IPS DF 19.7 (cell line): ENCODE measurements at regions not wholly inside any gene's neighbourhood (a gene's known extent, or its start where the extent isn't known, plus 50 kb on each side); places are given as distances from the start of the nearest gene placed in this dataset.

Experiments
- DNase-seq: peaks from one replicate; pipeline ENCODE4 v3.0.0-alpha.2; 2013; ENCODE audit warnings: low read depth, low spot score

DNA sequence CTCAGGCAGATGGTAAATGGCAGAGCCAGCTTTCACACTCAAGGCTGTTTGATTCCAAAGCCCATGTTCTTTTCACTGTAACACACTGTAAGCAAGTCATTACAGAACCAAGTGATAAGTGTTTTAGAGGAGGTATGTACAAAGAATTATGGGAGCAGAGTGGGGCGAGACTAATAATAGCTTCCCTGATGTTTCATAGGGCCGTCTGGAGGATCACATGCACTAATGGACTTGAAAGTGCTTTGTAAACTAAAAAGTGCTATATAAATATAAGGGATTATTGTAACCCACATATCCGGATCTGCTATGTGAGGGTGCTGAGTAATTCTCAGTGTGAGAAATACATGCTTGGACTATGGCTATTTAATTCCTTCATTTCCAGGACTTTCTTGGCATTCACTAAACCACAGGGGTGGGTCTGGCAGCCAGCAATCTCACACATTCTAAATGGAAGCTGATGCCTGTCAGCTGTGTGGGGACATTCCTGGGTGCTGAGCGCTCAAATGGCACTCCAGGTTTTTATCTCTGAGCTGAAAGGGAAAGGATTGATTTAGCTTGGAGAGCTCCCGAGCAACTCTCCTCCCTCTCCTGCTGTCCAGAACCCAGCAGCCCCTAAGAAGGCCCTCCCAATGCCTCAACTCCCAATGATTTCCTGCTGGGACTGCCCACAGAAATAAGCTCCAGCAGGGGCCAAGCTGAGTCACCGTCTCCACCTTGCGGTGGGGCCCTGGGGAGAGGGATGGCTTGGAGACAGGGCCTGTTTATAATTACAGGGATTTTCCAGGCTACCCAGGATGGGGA lies 222.8 kb downstream of the SOX11 start:
- DNase-seq, result no peak

DNA sequence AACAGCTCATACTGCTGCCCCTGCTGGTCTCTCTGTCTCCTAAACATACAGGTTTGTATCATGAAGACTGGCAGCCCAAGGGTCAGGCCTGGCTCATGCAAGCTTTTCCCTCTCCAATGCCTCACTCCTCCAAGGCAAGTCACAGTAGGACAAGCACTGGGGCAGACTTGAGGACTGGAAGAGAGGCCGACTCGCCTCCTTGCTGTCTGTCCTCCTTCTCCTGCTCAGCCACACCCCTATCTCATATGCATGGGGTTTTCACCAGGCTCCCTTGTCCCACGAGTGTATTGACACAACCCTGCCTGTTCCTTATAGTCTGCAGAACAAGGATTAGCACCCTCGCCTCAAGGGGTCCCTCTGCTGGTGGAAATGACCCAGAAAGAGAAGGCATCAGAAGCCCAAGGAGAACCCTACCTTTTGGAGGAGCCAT lies 223.7 kb downstream of the SOX11 start:
- DNase-seq, result no peak

DNA sequence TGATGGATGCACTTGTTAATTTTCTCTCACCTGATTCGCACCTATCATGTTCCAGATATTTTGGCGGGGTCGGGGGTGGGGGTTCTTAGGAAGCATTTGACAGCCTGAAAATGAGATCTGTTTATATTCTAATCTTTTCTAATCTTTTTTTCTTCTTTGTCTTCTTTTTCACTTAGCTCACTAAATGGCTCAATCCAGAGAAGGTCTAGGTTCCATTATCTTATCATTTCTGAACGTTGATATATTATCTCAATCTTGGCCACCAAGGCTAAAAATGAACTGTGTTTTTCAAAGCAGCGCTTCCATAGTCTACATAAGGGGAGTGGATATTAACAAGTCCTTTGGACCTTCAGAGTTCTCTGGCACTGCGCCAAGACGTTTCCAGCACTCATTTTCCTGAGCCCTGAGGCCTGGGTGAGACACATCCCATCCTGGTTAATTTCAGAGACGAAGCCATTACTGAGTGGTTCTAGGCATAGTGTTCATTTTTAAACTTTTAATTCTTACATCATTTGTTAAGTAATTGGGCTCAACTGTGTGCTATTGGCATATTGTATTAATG lies 229.0 kb downstream of the SOX11 start:
- no peak for DNase-seq

DNA sequence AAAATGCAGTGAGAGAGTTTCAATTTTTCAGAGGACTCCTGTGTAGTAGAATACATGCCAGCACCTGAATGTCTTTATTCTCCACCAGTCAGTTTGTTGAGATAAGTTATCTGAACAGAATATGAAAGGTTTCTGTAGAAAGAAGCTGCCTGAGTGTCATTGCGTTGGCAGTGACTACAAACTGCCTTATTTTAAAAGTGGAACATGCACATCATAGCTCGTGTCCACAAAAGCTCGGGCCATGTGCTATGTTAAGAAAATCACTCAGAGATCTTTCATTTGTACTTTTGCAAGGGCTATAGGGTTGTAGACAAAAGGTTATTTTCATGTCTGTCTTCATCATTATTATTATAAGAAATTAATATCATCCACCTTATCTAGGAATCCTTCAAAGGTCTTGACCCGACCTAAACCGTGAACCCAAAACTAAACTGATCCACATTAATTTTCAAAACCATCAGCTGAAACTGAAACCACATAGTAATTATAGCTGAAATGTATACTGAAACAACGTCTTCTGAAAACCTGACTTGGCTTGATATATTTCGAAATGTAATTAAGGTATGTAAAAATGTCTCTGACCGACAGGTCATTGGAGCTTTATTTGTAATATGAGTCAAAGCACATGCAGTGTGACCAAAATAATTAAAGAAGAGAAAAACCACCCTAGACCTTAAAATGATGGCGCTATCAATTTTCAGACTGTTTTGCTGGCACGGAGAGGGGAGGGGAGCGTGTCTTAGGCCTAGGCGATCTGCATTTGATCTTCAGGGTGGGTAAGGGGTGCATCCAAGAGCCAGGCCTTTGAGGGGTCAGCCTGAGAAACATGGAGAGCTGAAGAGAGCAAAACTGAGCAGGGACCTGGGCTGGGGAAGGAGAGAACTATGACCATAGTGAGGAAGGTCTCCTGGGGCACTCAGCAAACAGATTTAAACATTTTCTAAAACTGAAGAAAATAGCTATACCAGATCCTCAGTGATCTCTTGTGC lies 232.1 kb downstream of the SOX11 start:
- no peak for DNase-seq

DNA sequence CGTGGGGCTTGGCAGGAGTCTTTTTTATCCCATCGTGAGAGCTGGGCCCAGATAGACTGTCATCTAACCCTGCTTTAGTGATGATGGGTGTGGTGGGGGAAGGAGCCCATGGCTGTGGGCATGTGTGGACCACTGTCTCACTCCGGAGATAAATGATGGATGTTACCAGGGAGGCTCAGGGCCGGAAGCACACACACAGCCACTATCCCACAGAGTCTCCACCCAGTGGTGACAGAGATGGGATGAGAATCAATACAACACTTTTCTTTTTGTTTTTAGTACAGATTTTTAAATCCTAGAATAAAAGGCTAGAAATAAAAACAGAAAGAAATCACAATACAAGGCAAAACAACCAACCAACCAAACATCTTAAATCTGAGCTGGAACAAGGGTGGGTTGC lies 233.4 kb downstream of the SOX11 start:
- DNase-seq, result no peak

DNA sequence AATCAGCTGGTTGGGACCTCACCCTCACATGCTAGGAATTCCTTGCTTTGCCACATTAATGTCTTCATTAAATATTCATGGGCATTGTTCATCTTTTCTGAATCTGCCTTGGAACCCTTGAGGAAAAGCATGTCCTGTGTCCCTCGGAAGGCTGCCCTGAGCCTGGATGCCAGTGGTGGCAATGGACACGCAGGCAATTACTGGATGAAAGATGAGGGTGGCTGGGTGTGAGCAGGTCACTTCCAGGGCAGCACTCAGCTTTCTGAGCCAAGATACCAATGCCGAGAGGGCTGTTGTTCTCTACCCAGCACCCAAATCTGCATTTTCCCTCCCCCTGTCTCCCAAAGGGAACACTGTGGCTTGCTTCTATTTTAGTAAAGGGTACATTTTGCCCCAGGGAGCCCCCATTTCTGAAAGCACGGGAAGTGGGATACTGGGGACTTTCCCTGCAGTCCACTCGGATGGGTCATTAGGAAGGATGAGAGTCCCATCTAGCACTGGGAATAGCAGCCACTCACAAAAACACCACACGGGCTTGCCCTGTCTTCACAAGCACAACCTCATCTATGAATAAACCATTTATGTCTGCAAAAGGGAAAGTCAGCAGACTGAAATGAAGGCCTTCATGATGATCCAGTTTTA lies 234.8 kb downstream of the SOX11 start:
- DNase-seq, result no peak

DNA sequence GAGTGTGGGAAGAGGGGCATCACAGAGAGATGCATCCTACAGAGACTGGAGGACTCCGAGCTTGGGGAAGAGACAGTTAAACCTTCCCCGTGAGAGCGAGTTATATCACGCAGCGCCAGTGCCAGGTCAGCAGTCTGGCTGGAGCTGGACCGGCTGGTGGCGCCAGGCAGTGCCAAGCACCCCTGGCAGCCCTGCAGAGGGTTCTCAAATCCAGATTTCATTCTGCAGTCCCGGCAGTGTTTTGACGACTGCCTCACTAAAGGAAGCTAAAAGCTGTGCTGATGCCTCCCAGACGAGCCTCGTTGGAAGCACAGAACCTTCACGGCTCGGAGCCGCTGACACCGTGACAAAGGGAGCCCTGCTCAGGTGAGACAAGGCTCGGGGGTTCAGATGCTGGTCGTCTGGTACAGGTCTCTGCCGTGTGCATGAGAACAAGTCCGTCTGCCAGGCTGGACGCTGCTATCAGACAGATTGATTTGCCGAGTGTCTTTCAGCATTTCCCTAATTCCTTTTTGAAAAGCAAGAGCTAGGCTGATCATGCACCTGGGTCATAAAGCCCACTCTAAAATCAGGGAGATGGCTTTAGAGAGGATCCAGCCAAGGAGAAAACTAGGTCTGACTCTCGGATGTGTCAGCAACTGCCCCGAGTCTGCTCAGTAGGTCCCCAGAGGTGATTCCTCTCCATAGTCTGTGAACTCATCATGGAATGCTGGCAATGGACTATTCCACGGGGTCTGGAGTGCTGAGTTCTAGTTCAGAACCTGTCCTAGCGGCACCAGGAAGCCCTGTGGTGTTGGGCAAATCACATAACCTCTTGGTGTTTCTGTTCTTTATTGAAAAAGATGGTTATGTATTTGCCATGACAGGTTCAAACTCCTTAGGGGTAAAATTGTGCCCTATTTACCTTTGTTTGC lies 240.6 kb downstream of the SOX11 start:
- no peak for DNase-seq

DNA sequence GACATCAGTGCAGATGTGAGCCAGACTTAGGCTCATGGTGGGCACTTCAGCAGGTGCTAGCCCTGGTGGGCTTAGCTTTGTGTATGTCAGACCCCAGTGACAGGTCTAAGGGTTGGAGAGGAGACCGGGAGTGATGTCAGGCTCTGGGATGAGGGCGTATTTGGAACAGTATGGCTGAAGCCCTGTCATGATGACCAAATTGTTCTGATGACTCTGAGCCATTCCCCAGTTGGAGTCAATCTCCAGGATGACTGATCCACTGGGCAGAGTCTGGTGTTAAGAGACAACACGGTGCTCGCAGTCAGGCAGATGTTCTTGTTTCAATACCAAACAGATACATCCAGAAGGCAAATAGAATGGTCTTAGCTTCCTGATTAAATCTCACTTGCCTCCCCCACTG lies 241.5 kb downstream of the SOX11 start:
- DNase-seq, result no peak

DNA sequence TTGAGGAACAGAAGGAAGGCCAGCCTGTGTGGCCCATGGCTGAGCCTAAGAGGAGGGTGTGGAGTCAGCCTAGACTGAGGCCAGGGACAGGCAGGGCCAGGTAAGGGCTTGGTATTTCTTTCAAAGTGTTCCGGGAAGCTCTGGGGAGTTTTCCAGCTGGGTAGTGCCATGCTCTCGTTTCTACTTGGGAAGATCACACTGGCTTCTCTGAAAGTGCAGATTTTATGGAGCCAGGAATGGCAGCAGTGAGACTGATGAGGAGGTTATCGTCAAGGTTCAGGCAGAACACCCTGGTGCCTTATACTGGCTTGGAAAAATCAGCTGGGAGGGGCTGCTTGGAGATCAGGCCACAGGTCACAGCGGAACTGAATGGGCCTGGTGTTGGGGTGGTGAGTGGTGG lies 245.1 kb downstream of the SOX11 start:
- DNase-seq, result no peak

DNA sequence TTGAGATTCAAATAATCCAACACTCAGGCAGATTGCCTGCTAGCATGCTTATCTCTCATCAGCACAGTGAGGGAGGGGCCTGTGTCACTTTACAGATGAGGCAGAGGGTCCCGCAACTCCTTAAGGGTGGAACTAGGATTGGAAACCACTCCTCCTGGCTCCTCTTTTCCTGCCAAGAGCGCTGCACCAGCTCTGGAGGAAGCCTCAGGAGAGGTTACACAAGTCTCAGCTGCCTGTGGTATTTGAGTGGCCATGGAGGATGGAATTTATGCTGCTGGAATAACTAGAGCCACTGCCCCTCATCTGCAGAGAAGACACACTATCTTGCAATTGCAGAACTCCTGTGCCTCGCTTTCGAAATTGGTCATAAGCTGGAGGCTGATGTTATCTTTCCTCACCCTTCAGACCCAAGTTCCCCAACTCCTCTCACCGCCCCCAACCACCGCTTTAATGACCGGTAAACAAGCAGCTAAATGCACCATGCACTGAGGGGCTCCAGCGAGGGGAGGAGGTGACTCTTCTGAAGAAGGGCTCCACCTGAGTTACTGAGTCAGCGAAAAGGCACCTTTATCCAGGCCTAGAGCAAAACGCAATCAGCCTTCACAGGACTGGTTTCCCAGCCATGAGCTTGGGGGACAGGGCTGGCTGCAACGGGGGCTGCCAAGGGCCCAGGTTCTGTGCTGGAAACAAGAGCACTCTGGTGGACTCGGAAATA lies 245.8 kb downstream of the SOX11 start:
- no peak for DNase-seq

DNA sequence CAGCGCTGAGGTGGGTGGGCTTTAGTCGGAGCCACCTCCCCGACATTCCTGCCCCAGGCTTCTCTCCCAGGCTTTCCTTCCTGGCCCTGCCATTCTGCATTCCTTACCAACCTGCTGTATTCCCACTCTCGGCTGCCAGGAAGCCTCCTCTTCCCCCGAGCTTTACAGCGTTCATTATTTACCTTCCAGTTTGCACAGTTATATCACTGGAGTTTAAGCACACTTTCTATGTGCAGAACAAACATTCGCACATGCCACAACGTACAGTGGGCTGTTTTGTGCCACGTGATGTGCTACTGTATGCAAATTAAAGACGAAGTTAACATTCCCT lies 246.3 kb downstream of the SOX11 start:
- no peak for DNase-seq

DNA sequence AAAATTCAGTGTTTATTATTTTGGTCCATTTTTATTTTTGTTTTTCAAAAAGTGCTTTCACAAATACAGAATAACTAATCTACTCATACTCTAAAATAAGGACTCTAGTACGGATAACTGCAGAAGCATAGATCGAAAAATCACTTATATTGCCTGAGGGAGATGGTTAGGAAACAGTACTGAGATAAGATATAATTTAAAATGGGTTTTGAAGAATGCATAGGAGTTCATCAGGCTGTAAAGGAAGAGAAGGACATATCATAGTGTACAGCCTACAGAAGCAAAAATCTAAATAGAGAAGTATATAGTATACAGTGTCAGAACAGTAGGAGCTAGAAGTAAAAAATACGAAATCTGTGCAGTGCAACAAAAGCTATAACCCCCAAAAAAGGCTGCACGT lies 247.4 kb downstream of the SOX11 start:
- no peak for DNase-seq

DNA sequence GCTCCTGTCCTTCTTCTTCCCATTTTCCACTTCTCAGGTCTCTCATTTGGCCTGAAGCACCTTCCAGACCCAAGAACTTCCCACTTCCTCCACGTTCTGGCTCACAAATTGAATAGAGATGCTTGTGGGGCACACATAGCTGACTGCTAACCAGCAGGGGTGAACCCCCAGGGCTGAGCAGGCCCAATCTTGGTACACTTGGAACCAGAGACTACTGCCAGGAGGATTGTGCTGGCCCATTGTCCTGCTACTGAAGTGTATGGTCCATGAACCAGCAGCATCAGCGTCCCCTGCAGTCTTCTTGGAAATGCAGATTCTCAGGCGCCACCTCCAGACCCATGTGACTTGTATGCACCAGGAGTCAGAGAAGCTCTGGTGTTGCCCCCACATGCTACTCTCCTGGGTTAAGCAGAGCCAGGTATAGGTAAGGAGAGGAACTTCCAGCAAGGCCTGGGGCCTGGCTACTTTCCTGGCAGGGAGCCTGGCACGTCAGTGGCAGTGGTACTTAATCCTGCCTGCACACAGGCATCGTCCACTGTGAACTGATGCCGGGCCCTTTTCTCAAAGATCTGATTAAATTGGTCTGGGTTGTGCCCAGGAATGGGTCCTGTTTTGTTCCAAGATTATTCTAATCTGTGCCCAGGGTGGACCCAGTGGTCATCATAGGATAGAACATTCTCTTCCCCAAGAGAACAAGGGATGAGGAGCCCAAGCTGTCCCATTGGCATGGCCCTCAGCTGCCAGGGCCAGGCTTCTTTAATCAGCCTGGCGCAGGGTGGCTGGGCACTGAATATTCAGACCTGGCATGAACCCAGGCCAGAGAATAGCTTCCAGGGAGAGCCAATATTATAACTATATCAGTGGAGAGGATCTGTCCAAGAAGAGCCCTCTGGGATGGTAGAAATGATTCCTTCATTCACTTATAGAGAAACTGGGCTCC lies 248.7 kb downstream of the SOX11 start:
- no peak for DNase-seq

DNA sequence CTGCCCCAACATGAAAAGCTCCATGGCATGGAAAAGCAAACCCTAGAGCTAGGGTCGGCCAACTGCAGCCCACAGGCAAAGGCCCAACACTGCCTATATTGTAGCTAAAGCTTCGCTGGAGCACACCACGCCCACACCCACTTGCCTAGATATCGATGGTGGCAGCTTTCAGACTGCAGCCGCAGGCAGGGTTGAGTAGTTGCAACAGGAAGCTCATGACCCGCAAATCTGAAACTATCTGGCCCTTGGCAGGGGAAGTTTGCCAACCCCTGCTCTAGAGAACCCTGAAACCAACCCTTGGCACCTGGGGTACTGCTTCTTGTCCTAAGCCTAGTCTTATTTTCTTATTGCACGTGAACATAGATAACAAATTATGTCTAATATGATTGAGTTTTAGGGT lies 250.0 kb downstream of the SOX11 start:
- no peak for DNase-seq

DNA sequence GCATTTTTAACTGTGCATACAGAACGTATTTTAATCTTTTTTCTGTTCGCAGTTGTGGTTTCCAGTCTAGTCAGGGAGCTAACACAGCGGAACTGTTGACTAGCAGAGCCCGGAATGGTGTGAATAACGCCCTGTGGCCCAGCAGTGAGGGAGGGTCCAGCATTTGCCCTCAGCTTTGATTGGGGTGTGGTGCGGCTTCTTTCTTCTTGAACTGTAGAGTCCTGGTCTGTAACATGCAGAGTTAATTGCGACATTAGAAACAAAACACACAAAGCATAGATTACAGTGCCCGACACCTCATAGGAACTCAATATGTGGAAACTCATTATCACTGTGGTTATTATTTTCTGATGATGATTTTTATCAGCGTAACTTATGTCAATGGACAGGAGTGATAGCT lies 253.6 kb downstream of the SOX11 start:
- no peak for DNase-seq

DNA sequence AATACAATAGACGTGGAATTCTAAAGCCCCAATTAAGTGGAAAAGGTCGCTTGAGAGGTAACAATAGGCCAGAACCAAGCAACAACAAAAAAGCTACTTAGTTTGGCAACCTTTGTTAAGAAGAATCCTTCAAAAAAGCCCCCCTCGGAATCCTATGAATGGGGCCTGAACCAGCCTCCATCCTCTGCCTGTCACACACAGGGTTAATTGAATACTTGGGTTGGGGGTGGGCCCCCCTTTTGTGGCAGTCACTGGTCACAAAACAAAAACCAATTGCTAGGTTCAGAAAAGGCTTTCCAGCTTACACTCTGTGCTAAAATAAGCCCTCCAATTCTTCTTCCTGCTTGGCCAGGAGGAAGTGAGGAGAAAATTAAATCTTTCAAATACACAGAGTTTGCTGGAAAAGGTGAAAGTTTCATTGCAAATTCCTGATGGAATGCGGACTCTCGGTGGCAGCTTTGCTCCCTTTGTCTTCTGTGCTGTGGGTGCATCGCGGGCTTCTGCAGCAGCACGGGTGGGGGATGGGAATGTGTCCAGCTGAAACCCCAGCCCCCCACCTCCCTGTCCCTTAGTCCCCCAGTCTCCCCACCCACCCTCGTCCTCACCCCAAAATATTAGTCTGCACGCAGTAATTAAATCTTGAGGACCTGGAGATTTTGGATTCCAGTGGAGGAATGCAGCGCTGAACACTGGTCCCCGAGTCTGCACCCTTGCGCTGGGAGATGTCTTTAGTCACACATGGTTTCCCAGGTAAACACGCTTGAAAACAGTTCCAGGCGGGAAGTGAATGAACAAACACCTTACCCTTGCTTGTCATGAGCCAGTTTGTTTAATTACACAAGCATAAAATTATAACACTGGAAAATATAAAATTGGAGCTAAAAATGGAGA lies 254.3 kb downstream of the SOX11 start:
- DNase-seq, result no peak

DNA sequence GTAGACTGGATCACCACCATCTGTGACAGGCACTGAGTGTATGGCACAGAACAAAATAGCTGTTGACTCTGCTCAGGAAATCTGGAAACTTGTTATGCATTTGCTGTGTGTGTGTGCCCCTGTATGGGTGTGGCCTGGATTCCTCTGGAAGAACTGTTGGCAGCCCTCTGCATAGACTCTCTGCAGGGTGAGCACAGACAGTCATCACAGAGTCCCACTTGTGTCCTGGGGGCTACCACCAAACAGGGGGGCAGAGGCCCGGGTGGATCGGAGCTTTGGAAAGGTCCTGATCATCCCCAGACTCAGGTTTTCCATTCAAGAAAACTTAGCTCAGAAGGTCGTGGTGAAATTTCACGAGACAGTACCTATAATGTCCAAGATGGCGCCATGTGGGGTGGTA lies 258.6 kb downstream of the SOX11 start:
- DNase-seq, result no peak

DNA sequence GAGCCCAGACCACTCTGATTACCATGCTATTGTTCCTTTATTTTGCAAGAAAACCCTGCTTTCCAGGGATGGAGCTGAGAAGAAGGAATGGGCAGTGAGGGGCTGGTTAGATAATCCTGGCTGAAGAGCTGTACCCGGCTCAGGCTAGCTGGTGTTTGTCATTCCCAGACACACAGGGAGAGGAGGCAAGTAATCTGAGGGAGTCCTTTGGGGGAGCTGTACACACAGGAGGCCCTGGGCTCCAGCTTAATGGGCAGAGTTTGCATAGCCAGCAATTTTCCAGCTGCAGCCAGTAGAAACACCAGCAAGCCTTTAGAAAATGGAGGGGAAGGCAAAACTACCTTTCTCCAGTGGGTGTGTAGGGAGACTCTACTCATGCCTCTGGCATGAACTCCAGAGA lies 259.3 kb downstream of the SOX11 start:
- DNase-seq, result no peak
